ENCODE measurements at regions not wholly inside any gene's neighbourhood (a gene's known extent, or its start where the extent isn't known, plus 50 kb on each side); places are given as distances from the start of the nearest gene placed in this dataset.

- H3K9me3 Mint-ChIP-seq: peaks cover 0 to 5% (median 3%) of the 10 kb centered on the region in 5 donors
- Histone ChIP-seq H3K36me3 (ENCODE audit: insufficient read depth, low read length) (no peaks in the 10 kb centered on the region), H3K27me3 (ENCODE audit: insufficient read depth, low read length, poor library complexity, severe bottlenecking) (no peaks in the 10 kb centered on the region), H3K27ac (ENCODE audit: low read depth, low read length) (no peak overlapping the region), H3K9me3 (ENCODE audit: low read length) (no peaks in the 10 kb centered on the region), H3K4me3 (ENCODE audit: low read length) (no peak overlapping the region), H3K4me1 (ENCODE audit: insufficient read depth, low read length) (no peaks in the 10 kb centered on the region)
- H3K36me3 Mint-ChIP-seq: no peaks in the 10 kb centered on the region
- H3K4me1 Mint-ChIP-seq: no peaks in the 10 kb centered on the region
- DNase-seq: no peak
- H3K27ac Mint-ChIP-seq: no peak overlapping the region
- CTCF ChIA-PET: no interaction called here
- H3K27me3 Mint-ChIP-seq: peaks cover 0 to 2% of the 10 kb centered on the region in 2 donors
- no peak overlapping the region for H3K4me3 Mint-ChIP-seq
- POLR2A ChIA-PET: no interaction called here
Measured at GRCh38 chrX:87049567-87049966, 468.0 kb upstream of the KLHL4 start.

GRCh38 chrX:87063642-87064041, 454.0 kb upstream of the KLHL4 start:
- H3K4me3 Mint-ChIP-seq: no peak overlapping the region
- H3K36me3 Mint-ChIP-seq: no peaks in the 10 kb centered on the region
- H3K27ac Mint-ChIP-seq: no peak overlapping the region
- H3K27ac ChIP-seq (ENCODE audit: low read depth, low read length): no peak overlapping the region
- H3K27me3 Mint-ChIP-seq: peaks cover 0 to 1% of the 10 kb centered on the region in 2 donors
- no peaks in the 10 kb centered on the region for H3K36me3 ChIP-seq (ENCODE audit: insufficient read depth, low read length)
- no peaks in the 10 kb centered on the region for H3K9me3 ChIP-seq (ENCODE audit: low read length)
- no peak for DNase-seq
- no peaks in the 10 kb centered on the region for H3K4me1 ChIP-seq (ENCODE audit: insufficient read depth, low read length)
- no peaks in the 10 kb centered on the region for H3K27me3 ChIP-seq (ENCODE audit: insufficient read depth, low read length, poor library complexity, severe bottlenecking)
- POLR2A ChIA-PET: no interaction called here
- H3K9me3 Mint-ChIP-seq: peaks cover 0 to 10% (median 0%) of the 10 kb centered on the region in 5 donors
- no peak overlapping the region for H3K4me3 ChIP-seq (ENCODE audit: low read length)
- CTCF ChIA-PET: no interaction called here
- no peaks in the 10 kb centered on the region for H3K4me1 Mint-ChIP-seq

- POLR2A ChIA-PET: no interaction called here
- Mint-ChIP-seq H3K27ac (no peak overlapping the region), H3K36me3 (no peaks in the 10 kb centered on the region)
Measured at GRCh38 chrX:87064502-87064901, 453.1 kb upstream of the KLHL4 start.

GRCh38 chrX:87067795-87068369, 449.7 kb upstream of the KLHL4 start:
- Histone ChIP-seq H3K27ac (ENCODE audit: low read depth, low read length) (no peak overlapping the region), H3K27me3 (ENCODE audit: insufficient read depth, low read length, poor library complexity, severe bottlenecking) (no peaks in the 10 kb centered on the region), H3K4me3 (ENCODE audit: low read length) (no peak overlapping the region), H3K9me3 (ENCODE audit: low read length) (no peaks in the 10 kb centered on the region), H3K36me3 (ENCODE audit: insufficient read depth, low read length) (no peaks in the 10 kb centered on the region), H3K4me1 (ENCODE audit: insufficient read depth, low read length) (no peaks in the 10 kb centered on the region)
- H3K4me1 Mint-ChIP-seq: no peaks in the 10 kb centered on the region
- ChIA-PET POLR2A (no interaction called here), CTCF (no interaction called here)
- H3K36me3 Mint-ChIP-seq: no peaks in the 10 kb centered on the region
- no peak for DNase-seq
- H3K27me3 Mint-ChIP-seq: peaks cover 0 to 1% of the 10 kb centered on the region in 2 donors
- H3K4me3 Mint-ChIP-seq: no peak overlapping the region
- peaks cover 0 to 10% (median 2%) of the 10 kb centered on the region in 5 donors for H3K9me3 Mint-ChIP-seq
- no peak overlapping the region for H3K27ac Mint-ChIP-seq

More at GRCh38 chrX:87064502-87064901, 453.1 kb upstream of the KLHL4 start:
- Histone ChIP-seq H3K9me3 (ENCODE audit: low read length) (no peaks in the 10 kb centered on the region), H3K36me3 (ENCODE audit: insufficient read depth, low read length) (no peaks in the 10 kb centered on the region), H3K4me3 (ENCODE audit: low read length) (no peak overlapping the region), H3K27ac (ENCODE audit: low read depth, low read length) (no peak overlapping the region), H3K27me3 (ENCODE audit: insufficient read depth, low read length, poor library complexity, severe bottlenecking) (no peaks in the 10 kb centered on the region), H3K4me1 (ENCODE audit: insufficient read depth, low read length) (no peaks in the 10 kb centered on the region)
- no peaks in the 10 kb centered on the region for H3K4me1 Mint-ChIP-seq
- CTCF ChIA-PET: no interaction called here
- peaks cover 0 to 1% of the 10 kb centered on the region in 2 donors for H3K27me3 Mint-ChIP-seq
- no peak overlapping the region for H3K4me3 Mint-ChIP-seq
- peaks cover 0 to 10% (median 2%) of the 10 kb centered on the region in 5 donors for H3K9me3 Mint-ChIP-seq
- DNase-seq: no peak

- Histone ChIP-seq H3K4me3 (ENCODE audit: low read length) (no peak overlapping the region), H3K36me3 (ENCODE audit: insufficient read depth, low read length) (no peaks in the 10 kb centered on the region), H3K27me3 (ENCODE audit: insufficient read depth, low read length, poor library complexity, severe bottlenecking) (no peaks in the 10 kb centered on the region), H3K9me3 (ENCODE audit: low read length) (no peaks in the 10 kb centered on the region), H3K4me1 (ENCODE audit: insufficient read depth, low read length) (no peaks in the 10 kb centered on the region), H3K27ac (ENCODE audit: low read depth, low read length) (no peak overlapping the region)
- no peaks in the 10 kb centered on the region for H3K4me1 Mint-ChIP-seq
- H3K4me3 Mint-ChIP-seq: no peak overlapping the region
- CTCF ChIA-PET: no interaction called here
- no peaks in the 10 kb centered on the region for H3K27me3 Mint-ChIP-seq
- H3K27ac Mint-ChIP-seq: no peak overlapping the region
- no peaks in the 10 kb centered on the region for H3K36me3 Mint-ChIP-seq
- POLR2A ChIA-PET: no interaction called here
- H3K9me3 Mint-ChIP-seq: no peaks in the 10 kb centered on the region
- no peak for DNase-seq
Measured at GRCh38 chrX:87078231-87078630, 439.4 kb upstream of the KLHL4 start.

GRCh38 chrX:87098477-87098876, 419.1 kb upstream of the KLHL4 start:
- H3K4me3 ChIP-seq (ENCODE audit: low read length): no peak overlapping the region
- no peaks in the 10 kb centered on the region for H3K36me3 ChIP-seq (ENCODE audit: insufficient read depth, low read length)
- ChIA-PET CTCF (no interaction called here), POLR2A (no interaction called here)
- no peaks in the 10 kb centered on the region for H3K4me1 ChIP-seq (ENCODE audit: insufficient read depth, low read length)
- H3K9me3 Mint-ChIP-seq: peaks cover 0 to 5% (median 2%) of the 10 kb centered on the region in 5 donors
- no peaks in the 10 kb centered on the region for H3K27me3 Mint-ChIP-seq
- no peaks in the 10 kb centered on the region for H3K36me3 Mint-ChIP-seq
- H3K4me3 Mint-ChIP-seq: no peak overlapping the region
- H3K9me3 ChIP-seq (ENCODE audit: low read length): no peaks in the 10 kb centered on the region
- no peak overlapping the region for H3K27ac ChIP-seq (ENCODE audit: low read depth, low read length)
- no peak for DNase-seq
- H3K27me3 ChIP-seq (ENCODE audit: insufficient read depth, low read length, poor library complexity, severe bottlenecking): no peaks in the 10 kb centered on the region
- H3K4me1 Mint-ChIP-seq: no peaks in the 10 kb centered on the region
- no peak overlapping the region for H3K27ac Mint-ChIP-seq

GRCh38 chrX:87105131-87105530, 412.5 kb upstream of the KLHL4 start:
- Mint-ChIP-seq H3K27ac (no peak overlapping the region), H3K27me3 (no peaks in the 10 kb centered on the region), H3K4me1 (no peaks in the 10 kb centered on the region), H3K4me3 (no peak overlapping the region), H3K9me3 (peaks cover 0 to 3% (median 0%) of the 10 kb centered on the region in 5 donors), H3K36me3 (no peaks in the 10 kb centered on the region)
- no peak for DNase-seq
- POLR2A ChIA-PET: no interaction called here
- Histone ChIP-seq H3K4me1 (ENCODE audit: insufficient read depth, low read length) (no peaks in the 10 kb centered on the region), H3K36me3 (ENCODE audit: insufficient read depth, low read length) (no peaks in the 10 kb centered on the region), H3K27ac (ENCODE audit: low read depth, low read length) (no peak overlapping the region), H3K4me3 (ENCODE audit: low read length) (no peak overlapping the region), H3K27me3 (ENCODE audit: insufficient read depth, low read length, poor library complexity, severe bottlenecking) (no peaks in the 10 kb centered on the region), H3K9me3 (ENCODE audit: low read length) (no peaks in the 10 kb centered on the region)
- CTCF ChIA-PET: no interaction called here

GRCh38 chrX:87110142-87110541, 407.5 kb upstream of the KLHL4 start:
- ChIA-PET CTCF (no interaction called here), POLR2A (no interaction called here)
- Mint-ChIP-seq H3K4me1 (no peaks in the 10 kb centered on the region), H3K27ac (no peak overlapping the region), H3K4me3 (no peak overlapping the region), H3K9me3 (peaks cover 0 to 5% (median 0%) of the 10 kb centered on the region in 5 donors), H3K27me3 (peaks cover 0 to 2% of the 10 kb centered on the region in 2 donors), H3K36me3 (no peaks in the 10 kb centered on the region)
- Histone ChIP-seq H3K4me3 (ENCODE audit: low read length) (no peak overlapping the region), H3K4me1 (ENCODE audit: insufficient read depth, low read length) (no peaks in the 10 kb centered on the region), H3K27ac (ENCODE audit: low read depth, low read length) (no peak overlapping the region), H3K27me3 (ENCODE audit: insufficient read depth, low read length, poor library complexity, severe bottlenecking) (no peaks in the 10 kb centered on the region), H3K9me3 (ENCODE audit: low read length) (no peaks in the 10 kb centered on the region), H3K36me3 (ENCODE audit: insufficient read depth, low read length) (no peaks in the 10 kb centered on the region)
- no peak for DNase-seq

Measured in CD8-positive, alpha-beta memory T cell (primary cell).